ENCODE measurements at regions not wholly inside any gene's neighbourhood (a gene's known extent, or its start where the extent isn't known, plus 50 kb on each side); places are given as distances from the start of the nearest gene placed in this dataset.

- no peak for DNase-seq
Observed at GRCh38 chr15:70469182-70469581, 294.2 kb downstream of the UACA start.

DNA sequence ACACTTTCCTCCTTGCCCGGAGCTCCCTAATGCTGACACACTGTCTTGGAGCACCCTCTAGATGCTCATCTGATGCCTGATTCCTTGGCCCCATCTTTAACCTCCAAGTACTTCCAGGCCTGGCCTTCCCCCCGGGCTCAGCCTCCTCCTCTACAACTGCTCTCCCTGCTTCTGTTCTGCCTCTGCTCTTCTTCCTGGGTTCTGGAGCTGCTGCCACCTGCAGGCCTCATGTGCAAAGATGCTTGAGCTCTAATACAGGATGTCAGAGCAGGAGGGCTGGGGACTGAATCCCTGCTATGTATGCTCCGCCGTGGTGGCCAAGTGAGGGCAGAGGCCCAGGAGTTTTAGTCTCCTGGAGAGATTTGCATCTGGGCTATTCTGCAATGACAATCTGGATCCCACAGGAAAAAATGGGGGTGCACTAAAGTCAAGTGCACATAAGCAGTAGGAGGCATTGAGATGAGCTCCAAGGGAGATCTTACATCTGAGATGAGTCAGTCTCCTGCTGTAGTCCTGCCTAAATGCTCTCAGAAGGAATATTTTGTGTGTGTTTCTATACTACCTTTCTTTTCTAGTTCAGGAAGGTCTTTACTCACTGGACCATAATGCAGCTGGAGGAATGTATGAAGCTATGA is 296.3 kb downstream of the UACA start:
- peak; percentile 31 to 66 for DNase-seq

DNA sequence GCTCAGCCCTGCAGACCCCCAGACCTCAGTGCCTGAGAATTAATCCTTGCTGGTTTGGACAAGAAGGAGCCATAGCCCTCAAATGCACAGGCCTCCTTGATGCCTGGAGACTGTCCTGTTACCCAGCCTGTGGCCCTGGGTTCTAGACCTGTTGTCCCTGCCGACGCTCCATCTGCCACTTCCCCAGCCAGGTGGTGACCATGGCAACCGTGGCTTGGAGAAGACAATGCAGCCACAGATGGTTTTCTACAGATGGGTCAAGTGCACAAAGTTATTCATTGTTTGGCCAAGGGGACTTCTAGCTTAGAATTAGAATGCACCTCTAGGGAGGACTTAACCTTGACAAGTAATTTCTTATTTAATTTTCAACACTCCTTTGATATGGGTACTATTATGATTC is 297.1 kb downstream of the UACA start:
- DNase-seq: peak; percentile 42 to 69

DNA sequence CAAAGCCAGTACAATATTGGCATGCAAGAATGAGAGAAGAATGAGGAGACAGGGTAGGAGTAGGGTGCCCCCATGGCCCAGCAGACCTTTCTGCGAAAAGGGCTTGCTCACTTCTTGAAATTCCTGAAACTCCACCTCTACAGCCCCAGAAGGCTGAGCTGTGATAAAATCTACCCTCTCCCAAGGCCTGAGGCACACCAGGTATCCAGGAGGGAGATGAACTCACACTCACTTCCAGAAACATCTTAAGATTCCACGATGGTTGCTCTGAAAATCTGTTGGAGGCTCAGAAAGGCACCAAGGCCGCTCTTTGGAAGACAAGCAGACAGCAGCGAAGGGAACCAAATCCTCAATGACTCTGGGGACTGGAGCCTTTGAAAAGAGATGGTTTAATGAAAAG is 297.5 kb downstream of the UACA start:
- no peak for DNase-seq

- DNase-seq: no peak
Observed at GRCh38 chr15:70463453-70463834, 299.9 kb downstream of the UACA start.

DNA sequence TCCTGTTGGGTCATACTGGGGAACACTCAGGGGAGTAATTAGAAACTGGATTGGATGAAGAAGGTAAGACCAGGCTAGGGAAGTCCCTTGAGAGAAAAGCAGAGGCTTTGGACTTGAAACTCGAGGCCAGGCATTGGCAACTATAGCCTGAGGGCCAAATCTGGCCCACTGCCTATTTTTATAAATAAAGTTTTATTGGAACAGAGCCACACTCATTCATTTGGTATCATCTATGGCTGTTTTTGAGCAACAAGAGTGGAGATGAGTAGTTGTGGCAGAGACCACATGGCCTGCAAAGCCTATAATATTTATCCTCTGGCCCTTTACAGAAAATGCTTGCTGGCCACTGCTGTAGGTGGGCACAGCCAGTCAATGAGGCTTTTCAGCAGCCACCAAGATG is 301.4 kb downstream of the UACA start:
- no peak for DNase-seq

- DNase-seq: no peak
Observed at GRCh38 chr15:70461017-70461416, 302.3 kb downstream of the UACA start.

DNA sequence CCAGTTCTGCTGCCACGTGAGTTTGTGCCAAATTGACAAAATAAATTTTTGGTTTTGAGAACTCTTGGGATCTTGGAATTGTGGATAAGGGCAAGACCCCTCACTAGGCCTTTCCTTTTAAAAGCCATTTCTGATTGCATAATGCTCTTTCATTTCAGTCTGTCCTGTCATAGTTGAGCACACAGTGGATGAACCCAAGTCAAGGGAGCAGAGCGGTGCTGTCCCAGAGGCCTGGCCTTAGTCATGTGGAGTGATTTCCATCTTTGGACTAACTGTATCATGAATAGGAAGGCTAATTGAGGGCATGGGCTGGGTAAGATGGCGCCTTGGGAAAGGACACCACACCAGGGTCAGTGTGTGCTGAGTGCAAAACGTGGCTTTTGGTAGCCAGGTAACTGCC is 304.0 kb downstream of the UACA start:
- DNase-seq: no peak

GRCh38 chr15:70453766-70454165 is 309.6 kb downstream of the UACA start:
- no peak for DNase-seq

GRCh38 chr15:70453238-70453637 is 310.1 kb downstream of the UACA start:
- no peak for DNase-seq

DNA sequence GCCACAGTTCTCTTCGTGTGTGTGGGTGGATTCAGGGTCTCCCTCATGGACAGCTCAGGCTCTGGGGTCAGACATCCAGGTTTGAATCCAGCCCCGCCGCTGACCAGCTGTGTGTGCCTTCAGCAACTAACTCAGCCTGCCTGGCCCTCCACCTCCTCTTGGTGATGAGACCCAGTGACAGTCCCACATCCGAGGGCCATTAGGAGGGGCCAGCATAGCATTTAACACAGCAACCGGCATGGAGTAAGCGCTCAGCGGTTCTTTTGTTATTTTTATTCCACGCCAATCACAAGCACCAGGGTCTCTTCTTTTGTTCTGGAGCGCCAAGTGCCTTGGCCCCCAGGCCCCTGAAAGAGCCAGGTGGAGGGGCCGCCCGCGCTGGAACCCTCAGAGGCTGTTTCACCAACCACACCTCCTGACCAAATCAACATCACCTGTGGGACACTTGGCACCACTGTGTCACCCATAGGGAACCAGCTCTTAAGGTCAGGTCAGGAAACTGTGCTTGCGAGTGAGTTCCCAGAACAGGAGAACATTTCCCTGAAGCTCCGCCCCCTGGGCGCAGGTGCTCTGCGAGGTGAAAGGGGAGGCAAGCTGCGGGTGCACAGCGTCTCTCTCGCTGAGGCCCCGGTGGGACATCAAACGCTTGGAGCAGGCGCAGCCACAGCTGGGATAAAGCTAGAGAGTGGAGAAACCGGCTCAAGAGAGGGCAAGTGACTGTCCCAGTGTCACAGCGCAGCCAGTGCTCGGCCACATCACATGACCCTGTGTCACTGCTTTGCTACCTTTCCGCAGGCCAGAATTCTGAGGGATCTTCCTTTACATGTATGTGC is 311.3 kb downstream of the UACA start:
- no peak for DNase-seq

GRCh38 chr15:70450142-70450443 is 313.3 kb downstream of the UACA start:
- DNase-seq: no peak

GRCh38 chr15:70449311-70450141 is 313.8 kb downstream of the UACA start:
- DNase-seq: no peak

DNA sequence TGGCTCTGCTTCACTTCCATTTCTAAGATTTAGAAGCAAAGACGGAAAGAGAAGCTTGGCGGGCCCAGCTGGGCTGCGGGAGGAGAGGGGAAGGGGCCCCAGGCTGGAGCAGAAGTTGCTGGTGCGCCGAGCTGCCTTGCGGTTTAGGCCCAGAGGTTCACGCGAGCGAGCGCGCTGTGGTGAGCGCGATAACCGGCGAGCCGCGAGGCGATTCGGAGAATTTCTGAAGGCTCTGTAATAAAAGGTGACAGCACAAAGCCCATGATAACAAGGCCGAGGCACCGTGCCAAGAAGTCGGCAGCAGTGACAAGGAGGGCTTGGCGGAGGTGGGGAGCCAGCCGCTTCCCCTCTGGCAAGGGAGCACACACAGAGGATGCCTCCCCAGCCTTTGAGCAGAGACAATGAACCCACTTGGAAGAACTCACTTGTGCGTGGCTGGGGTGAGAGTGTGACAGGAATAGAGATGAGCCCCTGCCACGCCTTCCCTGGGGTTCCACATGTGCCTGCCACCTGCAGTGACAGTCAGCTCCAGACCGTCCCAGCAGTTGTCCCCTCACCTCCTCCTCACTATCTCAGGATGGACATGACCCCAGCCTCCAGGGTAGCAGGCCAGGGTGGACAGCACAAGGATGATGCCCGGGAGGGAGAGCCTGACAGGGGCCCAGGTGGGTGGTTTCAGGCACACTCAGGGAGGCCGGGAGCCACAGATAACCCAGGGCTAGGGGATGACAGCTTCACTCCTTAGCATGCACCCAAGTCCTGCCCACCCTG is 315.2 kb downstream of the UACA start:
- DNase-seq: no peak

DNA sequence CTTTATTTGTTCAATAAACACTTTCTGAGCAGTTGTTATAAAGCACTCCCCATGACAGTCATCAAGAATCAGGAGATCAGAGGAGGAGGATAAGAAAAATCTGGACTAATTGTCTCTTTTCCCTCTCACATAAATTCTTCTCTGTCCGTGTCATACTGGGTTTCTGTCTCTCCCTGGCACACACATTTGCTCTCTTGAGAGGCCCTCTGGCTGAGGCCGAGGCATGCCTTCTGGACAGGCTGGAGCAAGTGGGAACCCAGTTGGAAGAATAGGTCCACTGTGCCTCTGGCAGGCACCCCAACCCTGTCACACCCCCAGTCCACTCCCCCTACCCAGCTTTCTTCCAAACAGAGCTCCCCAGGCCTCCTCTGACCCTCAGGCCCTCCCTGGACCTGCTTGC is 315.8 kb downstream of the UACA start:
- DNase-seq: no peak

- no peak for DNase-seq
Observed at GRCh38 chr15:70447081-70447480, 316.3 kb downstream of the UACA start.

DNA sequence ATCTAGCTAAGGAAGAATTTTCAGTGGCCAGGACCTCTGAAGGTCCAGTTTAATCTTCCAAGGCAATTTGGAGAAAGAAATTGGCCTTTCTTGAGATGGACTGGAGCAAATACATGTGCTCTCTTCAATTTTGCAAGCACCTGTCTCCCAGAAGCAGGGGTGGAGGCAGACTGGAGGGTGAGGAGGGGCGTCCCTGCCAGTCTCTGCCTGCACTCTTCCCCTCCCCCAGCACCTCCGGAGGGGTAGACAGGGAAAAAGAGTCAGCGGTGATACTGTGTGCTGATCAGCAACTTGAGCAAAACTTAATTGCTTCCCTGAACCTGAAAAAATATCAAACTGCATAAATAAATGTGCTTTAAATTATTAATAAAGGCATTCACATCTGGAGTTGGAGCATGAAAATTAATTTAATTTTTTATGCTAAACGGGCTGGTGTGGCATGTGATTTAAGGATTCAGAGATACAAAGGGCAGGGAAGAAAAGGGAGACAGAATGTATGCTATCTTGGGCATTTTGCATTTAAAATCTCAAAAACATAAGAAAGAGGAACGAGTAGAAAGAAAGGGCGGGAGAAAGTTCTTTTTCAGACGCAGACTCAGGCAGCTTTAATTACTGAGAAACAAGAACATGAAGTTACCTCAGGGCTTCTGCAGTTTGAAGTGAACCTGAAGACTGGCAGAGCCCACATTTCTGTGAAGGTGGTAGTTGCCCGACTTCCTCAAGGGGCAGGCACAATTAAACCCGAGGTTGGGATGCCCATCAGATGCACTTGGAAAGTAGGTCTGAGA is 319.7 kb downstream of the UACA start:
- no peak for DNase-seq

DNA sequence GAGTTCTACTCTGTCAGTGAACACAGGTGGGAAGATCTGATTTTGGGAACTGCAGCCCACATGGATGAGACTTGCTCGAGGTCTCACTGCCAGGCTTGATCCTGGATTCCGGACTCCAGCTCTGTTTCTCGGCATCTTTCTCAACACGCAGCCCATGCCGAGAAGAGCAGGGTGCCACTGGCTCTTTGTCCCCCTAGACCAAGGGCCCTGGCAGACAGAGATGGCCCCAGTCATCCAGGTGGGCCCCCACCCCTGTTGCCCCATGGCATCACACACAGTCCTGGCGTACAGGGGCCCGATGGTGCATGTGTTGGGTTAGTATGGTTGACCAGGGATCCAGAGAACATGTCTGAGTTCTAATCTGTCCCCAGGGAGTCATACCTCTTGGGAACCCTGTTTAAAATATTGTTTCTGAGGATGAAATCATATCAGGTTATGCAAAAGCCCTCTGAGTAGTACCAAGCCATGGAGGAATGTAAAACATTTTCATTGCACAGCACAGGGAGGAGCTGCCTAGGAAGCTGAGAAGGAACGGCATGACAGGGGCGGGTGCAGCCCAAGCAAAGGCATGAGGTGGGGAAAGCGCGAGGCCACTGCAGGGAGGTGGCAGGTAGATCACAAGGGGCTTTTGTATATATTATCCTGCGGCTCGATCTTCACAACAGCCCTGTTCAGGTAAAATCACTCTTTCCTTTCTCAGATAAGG is 320.6 kb downstream of the UACA start:
- no peak for DNase-seq

- DNase-seq: peak in 1 of 2 experiments; percentile 16
Observed at GRCh38 chr15:70442211-70442610, 321.1 kb downstream of the UACA start.

DNA sequence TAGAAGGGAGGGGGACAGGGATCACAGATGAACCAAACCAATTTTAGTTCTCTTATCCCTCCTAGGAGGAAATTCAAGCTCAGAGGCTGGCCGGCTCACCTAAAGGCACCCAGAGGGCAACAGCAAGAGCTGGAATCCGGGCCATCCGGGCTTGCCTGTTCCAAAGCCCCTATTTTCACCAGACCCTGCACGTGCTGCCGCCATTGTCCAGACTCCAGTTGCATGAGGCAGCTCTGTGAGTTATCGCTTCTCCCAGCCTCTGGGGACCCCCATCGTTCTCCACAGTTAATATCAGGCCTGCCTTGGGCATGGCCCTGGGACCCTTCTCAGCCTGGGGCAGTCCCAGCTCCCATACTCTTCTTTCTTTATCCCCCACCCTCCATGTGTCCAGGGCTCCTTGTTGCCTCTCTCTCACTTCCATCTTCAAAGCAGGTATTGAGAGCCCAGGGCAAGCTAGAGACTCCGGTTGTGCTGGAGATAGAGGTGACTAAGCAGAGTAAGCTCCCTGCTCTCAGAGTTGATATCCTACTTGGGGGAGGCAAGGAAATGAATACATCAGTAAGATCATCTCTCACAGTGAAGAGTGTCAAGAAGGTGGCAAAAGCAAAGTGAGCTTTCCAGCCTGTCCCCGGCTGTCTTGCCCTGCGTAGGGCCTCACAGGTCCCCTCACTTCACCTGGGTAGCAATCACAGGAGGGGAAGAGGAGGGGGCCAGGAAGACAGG is 322.8 kb downstream of the UACA start:
- no peak for DNase-seq

DNA sequence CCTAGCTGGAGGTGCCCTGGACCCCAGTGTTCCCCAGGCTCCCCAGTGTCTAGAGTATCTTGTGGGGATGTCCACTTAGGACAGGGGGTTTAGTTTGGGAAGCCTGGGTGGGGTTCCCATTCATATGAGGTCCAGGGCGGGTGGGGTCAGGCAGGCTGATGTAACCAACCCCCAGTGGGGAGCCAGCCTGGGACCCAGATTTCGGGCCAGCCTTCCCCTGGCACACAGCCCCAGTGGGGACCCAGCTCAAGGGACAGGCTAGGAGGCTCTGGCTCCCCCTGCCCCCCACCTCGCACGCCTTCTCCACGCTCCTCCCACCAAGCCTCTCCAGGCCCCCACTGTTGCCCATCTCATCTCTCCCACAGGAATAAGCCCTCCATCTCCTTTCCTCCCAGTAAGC is 323.5 kb downstream of the UACA start:
- DNase-seq: no peak

Measured in NCI-H524 (cell line).